ENCODE measurements at regions not wholly inside any gene's neighbourhood (a gene's known extent, or its start where the extent isn't known, plus 50 kb on each side); places are given as distances from the start of the nearest gene placed in this dataset.
A peak's percentile ranks its signal among the peaks of the same experiment; 100 is the strongest.

- no peak overlapping the region for H3K4me3 ChIP-seq (ENCODE audit: low read depth, low read length)
- TF ChIP-seq CTCF (conservative IDR thresholded peaks at IDR 0.05; ENCODE audit: low read depth, low read length), result peak; percentile 20
- DNase-seq (ENCODE audit: low read depth), result no peak
Observed at GRCh38 chr3:115380883-115381572, 233.9 kb upstream of the ZBTB20 start.

DNA sequence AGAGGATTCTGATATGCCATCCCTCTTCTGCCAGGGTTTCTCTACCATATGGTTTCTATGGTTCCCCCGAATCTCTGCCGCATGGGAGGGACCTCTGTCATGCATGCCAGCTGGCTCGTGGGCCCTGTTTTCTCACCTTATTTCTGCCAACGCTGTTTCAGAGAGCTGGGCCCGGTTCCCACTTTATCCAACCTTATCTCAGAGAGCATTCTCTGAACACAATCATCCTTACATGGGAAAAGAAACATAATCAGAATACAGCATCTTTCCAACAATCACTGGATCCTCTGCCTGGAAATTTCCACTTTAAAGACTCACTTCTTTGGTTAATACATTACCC lies 234.5 kb upstream of the ZBTB20 start:
- TF ChIP-seq CTCF (conservative IDR thresholded peaks at IDR 0.05; ENCODE audit: low read depth, low read length), result no peak
- no peak for DNase-seq (ENCODE audit: low read depth)
- no peak overlapping the region for H3K4me3 ChIP-seq (ENCODE audit: low read depth, low read length)

DNA sequence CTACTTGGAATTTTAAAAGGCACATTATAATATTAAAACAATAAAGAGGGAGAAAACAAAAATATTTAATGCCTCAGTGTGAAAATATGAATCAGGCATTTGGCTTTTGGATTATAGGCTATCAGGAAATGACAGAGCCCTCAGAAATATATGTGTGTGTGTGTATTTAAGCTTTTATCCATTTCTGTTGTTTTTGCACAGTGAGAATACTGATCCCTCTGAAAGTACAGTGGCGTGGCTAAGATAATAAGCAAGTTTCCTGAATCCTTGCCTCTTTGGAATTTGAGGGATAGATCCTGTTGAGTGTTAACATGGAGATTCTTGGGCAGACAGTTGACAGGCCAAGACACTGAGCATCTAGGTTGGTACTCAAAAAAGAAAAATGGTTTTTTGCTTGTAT lies 234.8 kb upstream of the ZBTB20 start:
- no peak for DNase-seq (ENCODE audit: low read depth)
- no peak overlapping the region for H3K4me3 ChIP-seq (ENCODE audit: low read depth, low read length)
- TF ChIP-seq CTCF (conservative IDR thresholded peaks at IDR 0.05; ENCODE audit: low read depth, low read length), result no peak

GRCh38 chr3:115384381-115384780 lies 237.3 kb upstream of the ZBTB20 start:
- no peak for TF ChIP-seq CTCF (conservative IDR thresholded peaks at IDR 0.05; ENCODE audit: low read depth, low read length)
- H3K4me3 ChIP-seq (ENCODE audit: low read depth, low read length), result no peak overlapping the region
- DNase-seq (ENCODE audit: low read depth), result no peak

DNA sequence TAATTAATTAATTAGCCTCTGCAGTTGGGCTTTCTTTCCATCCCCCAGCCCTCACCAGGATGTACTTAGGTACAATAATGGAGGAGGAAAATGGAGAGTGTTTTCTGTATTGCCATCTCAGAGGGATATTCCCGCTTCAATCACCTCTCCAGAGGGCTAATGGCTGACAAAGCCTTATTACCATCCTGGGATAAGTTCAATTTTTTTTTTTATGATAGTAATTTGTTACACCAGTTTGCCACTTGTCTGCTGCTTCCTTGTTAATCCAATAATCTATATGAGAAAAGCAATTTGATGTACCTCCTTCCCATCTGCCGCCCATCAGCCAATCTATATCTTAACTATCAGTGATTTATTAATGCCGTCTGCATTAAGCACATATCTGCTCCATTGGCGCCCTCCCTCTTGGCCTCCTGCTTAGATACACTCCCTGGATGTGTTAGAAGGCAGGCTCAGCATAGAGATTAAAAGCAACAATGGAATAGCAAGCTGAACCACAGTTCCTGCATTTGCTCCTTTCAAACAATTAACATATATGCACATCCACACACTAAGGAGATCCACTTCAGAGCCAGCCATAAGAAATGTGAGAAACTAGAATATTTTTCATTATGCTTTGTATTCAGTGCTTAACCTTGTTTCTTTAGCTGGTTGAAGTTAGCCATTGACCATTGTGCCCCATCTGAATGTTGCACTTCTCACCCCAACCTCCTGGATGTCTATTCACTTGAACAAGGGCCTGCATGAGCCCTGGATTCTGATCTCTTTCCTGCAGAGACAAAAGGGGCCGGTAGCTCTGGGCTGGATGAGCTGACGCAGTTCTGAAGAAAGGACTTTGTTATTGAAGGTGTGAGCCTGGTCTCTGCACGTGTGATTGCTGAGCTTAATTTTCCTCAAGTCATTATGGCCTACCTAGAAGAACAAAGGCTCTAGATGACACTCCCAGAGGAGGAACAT lies 237.3 kb upstream of the GAP43 start:
- no peak overlapping the region for H3K4me3 ChIP-seq (ENCODE audit: low read depth, low read length)
- no peak for TF ChIP-seq CTCF (conservative IDR thresholded peaks at IDR 0.05; ENCODE audit: low read depth, low read length)

GRCh38 chr3:115388166-115388565 lies 235.1 kb upstream of the GAP43 start:
- peak; percentile 23 for DNase-seq (ENCODE audit: low read depth)
- H3K4me3 ChIP-seq (ENCODE audit: low read depth, low read length), result no peak overlapping the region
- no peak for TF ChIP-seq CTCF (conservative IDR thresholded peaks at IDR 0.05; ENCODE audit: low read depth, low read length)

More for the DNA sequence above, 237.3 kb upstream of the GAP43 start:
- no peak for DNase-seq (ENCODE audit: low read depth)
